ENCODE measurements at regions not wholly inside any gene's neighbourhood (a gene's known extent, or its start where the extent isn't known, plus 50 kb on each side); places are given as distances from the start of the nearest gene placed in this dataset.

DNA sequence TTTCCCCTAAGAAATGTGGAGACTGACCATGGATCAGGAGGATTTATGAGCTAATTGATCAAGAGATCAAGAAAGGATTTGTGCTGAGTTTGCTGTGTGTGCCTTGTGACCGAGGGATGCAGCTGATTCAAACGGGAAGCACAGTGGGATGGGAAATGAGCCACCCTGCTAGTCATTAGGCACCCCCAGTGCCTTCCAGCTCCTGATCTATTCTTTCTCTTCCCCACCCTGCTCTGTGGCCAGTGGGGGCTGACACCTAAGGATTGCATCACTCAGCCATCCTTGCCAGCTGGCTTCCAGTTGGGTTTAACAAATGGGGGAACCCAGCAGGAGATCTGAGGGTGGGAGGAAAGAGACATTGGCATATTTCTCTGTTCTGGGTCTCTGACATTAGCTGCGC, 132.2 kb upstream of the CXCR4 start:
- no peak overlapping the region for H3K4me3 ChIP-seq
- H3K4me1 ChIP-seq = peaks cover 6% of the 10 kb centered on the region
- H3K9me3 ChIP-seq = no peaks in the 10 kb centered on the region
- no peaks in the 10 kb centered on the region for H3K36me3 ChIP-seq
- no peak for DNase-seq (ENCODE audit: low spot score in 2 of 2)
- TF ChIP-seq, protein P1, sequence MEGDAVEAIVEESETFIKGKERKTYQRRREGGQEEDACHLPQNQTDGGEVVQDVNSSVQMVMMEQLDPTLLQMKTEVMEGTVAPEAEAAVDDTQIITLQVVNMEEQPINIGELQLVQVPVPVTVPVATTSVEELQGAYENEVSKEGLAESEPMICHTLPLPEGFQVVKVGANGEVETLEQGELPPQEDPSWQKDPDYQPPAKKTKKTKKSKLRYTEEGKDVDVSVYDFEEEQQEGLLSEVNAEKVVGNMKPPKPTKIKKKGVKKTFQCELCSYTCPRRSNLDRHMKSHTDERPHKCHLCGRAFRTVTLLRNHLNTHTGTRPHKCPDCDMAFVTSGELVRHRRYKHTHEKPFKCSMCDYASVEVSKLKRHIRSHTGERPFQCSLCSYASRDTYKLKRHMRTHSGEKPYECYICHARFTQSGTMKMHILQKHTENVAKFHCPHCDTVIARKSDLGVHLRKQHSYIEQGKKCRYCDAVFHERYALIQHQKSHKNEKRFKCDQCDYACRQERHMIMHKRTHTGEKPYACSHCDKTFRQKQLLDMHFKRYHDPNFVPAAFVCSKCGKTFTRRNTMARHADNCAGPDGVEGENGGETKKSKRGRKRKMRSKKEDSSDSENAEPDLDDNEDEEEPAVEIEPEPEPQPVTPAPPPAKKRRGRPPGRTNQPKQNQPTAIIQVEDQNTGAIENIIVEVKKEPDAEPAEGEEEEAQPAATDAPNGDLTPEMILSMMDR (IDR thresholded peaks at IDR 0.05) = no peak
- TF ChIP-seq POLR2A (IDR thresholded peaks at IDR 0.05) (no peak), EP300 (IDR thresholded peaks at IDR 0.05) (no peak), POLR2AphosphoS5 (IDR thresholded peaks at IDR 0.05) (no peak)
- H3K27ac ChIP-seq = no peak overlapping the region
- H3K27me3 ChIP-seq = no peaks in the 10 kb centered on the region
- 60% methylated on average over 3 of the region's 3 CpGs for whole genome bisulfite sequencing

DNA sequence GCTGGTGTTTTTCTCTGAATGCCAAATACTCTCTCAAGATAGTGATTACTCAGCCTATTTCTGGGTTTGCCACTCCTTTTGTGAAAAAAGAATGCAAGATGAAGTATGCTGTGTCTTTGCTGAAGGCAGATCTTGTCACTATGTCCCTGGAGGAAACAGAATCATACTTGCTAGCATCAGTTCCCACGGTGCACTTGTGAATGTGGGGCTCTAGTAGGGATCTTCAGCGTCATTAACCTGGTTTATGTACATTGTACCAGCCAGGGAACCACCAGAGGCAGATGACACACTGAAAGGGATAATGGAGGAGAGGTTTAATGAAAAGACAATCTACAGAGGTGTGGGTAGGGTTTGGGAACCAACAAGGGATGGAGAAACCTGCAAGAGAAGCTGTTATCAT, 131.0 kb upstream of the CXCR4 start:
- no peak overlapping the region for H3K27ac ChIP-seq
- no peaks in the 10 kb centered on the region for H3K36me3 ChIP-seq
- no peaks in the 10 kb centered on the region for H3K27me3 ChIP-seq
- H3K9me3 ChIP-seq = no peaks in the 10 kb centered on the region
- peaks cover 6% of the 10 kb centered on the region for H3K4me1 ChIP-seq
- DNase-seq (ENCODE audit: low spot score in 2 of 2) = no peak
- H3K4me3 ChIP-seq = no peak overlapping the region
- no peak for TF ChIP-seq POLR2A (IDR thresholded peaks at IDR 0.05)
- TF ChIP-seq, protein P1 (IDR thresholded peaks at IDR 0.05) = no peak
- no peak for TF ChIP-seq POLR2AphosphoS5 (IDR thresholded peaks at IDR 0.05)
- TF ChIP-seq EP300 (IDR thresholded peaks at IDR 0.05) = no peak
- whole genome bisulfite sequencing = 90% methylated on average over 2 of the region's 2 CpGs

DNA sequence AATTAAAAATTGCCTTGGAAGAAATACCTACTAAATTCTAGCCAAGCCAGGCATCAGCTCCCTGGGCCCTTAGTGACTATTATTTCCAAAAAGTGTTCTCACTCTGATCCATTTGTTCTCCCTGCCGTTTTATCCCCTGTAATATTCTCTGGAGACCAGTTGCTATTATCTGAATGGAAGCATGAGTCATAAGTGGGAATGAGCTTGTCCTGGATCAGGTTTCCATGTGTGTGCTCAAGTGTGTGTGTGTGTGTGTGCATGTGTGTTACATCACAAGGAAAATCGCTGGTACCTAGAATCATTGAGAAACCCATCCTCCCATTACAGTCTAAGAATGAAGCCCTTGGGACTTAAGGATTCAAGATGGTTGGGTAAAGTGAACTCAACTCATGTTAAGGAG, 130.3 kb upstream of the CXCR4 start:
- Histone ChIP-seq H3K4me1 (peaks cover 6% of the 10 kb centered on the region), H3K27ac (no peak overlapping the region), H3K9me3 (no peaks in the 10 kb centered on the region), H3K27me3 (no peaks in the 10 kb centered on the region), H3K4me3 (no peak overlapping the region), H3K36me3 (no peaks in the 10 kb centered on the region)
- TF ChIP-seq POLR2AphosphoS5 (IDR thresholded peaks at IDR 0.05) (no peak), POLR2A (IDR thresholded peaks at IDR 0.05) (no peak), EP300 (IDR thresholded peaks at IDR 0.05) (no peak)
- TF ChIP-seq, protein P1 (IDR thresholded peaks at IDR 0.05) = no peak
- WGBS = 68% methylated on average over 2 of the region's 2 CpGs
- DNase-seq (ENCODE audit: low spot score in 2 of 2) = no peak

DNA sequence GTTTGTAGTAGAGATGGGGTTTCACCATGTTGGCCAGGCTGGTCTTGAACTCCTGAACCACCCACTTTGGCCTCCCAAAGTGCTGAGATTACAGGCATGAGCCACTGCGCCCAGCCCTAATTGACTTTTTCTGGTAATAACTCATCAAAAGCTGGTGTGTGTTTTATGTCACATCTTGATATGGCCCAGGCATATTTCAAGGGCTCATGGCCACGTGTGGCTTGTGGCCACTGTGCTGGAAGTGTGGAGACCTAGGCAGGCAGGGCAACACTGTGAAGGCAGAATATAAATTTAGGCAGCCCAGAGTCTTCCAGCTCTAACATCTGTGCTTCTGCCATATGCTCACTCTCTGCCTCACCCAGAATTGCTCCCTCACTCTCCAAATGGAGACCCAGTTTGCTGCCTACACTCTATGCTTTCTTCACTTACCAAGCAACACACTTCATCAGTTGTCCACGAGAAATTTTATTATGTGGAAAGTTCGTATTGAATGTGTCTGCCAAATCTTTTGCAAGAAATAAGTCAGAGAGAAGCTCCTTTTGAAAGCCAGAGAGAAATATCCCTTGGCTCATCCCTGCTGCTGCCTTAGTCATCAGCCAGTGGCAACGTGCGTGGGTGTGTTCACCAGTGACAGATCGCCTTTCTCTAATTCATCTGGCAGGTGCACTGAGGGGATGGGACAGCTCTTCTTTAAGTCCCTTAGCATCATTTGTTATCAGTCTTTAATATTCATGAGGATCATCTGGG, 129.4 kb upstream of the CXCR4 start:
- Histone ChIP-seq H3K4me1 (peaks cover 6% of the 10 kb centered on the region), H3K27ac (no peak overlapping the region), H3K36me3 (no peaks in the 10 kb centered on the region), H3K9me3 (no peaks in the 10 kb centered on the region), H3K4me3 (no peak overlapping the region), H3K27me3 (no peaks in the 10 kb centered on the region)
- TF ChIP-seq, protein P1 (IDR thresholded peaks at IDR 0.05) = no peak
- no peak for TF ChIP-seq EP300 (IDR thresholded peaks at IDR 0.05)
- no peak for TF ChIP-seq POLR2AphosphoS5 (IDR thresholded peaks at IDR 0.05)
- no peak for TF ChIP-seq POLR2A (IDR thresholded peaks at IDR 0.05)
- no peak for DNase-seq (ENCODE audit: low spot score in 2 of 2)
- 36% methylated on average over 7 of the region's 7 CpGs for WGBS

DNA sequence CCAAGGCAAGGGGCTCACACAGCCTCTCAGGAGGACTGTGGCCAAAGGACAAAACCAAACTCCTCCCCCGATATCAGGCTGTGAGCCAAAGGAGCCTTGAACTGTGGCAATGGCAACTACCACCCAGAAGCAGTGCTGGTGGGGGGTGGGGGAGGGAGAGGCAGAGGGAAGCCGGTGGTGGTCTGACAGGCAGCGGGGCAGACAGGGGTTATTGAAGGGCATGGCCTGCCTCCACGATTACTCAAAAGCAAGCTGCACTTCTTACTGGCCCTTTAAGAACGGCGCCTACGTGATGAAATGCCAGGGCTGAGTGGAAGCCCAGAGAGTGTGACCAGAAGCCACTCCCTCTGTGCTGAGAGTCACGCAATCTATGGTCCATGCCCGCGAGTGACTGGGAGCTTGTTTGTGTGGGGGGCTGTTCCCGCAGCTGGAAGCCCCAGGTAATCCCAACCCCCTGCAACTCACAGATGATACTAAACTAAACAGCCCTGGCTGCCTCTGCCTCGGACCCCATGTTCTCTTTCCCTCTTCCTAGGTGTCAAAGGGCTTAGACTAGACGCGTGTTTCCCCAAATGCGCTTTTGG, 128.2 kb upstream of the CXCR4 start:
- WGBS = 40% methylated on average over 14 of the region's 15 CpGs
- Histone ChIP-seq H3K27ac (no peak overlapping the region), H3K36me3 (no peaks in the 10 kb centered on the region), H3K9me3 (no peaks in the 10 kb centered on the region), H3K4me3 (no peak overlapping the region), H3K27me3 (no peaks in the 10 kb centered on the region), H3K4me1 (peaks cover 6% of the 10 kb centered on the region)
- DNase-seq (ENCODE audit: low spot score in 2 of 2) = no peak
- TF ChIP-seq POLR2A (IDR thresholded peaks at IDR 0.05) (no peak), EP300 (IDR thresholded peaks at IDR 0.05) (no peak), POLR2AphosphoS5 (IDR thresholded peaks at IDR 0.05) (no peak)
- TF ChIP-seq, protein P1 (IDR thresholded peaks at IDR 0.05) = no peak
